Midbrain (tissue), 1 donor: ENCODE measurements at regions not wholly inside any gene's neighbourhood (a gene's known extent, or its start where the extent isn't known, plus 50 kb on each side); places are given as distances from the start of the nearest gene placed in this dataset.
A peak's percentile ranks its signal among the peaks of the same experiment; 100 is the strongest.
"Not testable (repeated sequence)": the region's sequence is repeated elsewhere in the genome, so short reads cannot be mapped to it uniquely, and the experiment has no call there.

Source experiments
- DNase-seq: peaks from one replicate; lab custom pipeline; 2025; lab: John Stamatoyannopoulos, UW

DNA sequence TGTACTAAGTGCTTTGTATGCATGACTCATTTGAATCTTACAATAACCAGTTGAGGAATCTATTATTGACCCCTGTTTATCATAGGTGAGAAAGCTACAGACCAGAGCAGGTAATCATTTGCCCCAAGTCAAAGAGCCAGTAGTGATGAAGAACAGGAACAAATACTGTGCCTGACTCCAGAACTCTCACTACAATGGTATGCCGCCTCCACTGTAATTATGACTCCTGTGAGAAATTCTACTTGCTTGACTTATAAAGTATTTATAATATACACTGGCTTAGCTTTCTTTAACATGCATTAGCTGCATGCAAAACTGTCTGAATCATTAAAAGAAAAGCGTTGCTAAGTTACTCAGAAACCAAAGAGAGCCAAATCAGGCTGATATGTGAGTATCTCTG, 92.6 kb downstream of the ZNF281 start:
- no peak for DNase-seq

DNA sequence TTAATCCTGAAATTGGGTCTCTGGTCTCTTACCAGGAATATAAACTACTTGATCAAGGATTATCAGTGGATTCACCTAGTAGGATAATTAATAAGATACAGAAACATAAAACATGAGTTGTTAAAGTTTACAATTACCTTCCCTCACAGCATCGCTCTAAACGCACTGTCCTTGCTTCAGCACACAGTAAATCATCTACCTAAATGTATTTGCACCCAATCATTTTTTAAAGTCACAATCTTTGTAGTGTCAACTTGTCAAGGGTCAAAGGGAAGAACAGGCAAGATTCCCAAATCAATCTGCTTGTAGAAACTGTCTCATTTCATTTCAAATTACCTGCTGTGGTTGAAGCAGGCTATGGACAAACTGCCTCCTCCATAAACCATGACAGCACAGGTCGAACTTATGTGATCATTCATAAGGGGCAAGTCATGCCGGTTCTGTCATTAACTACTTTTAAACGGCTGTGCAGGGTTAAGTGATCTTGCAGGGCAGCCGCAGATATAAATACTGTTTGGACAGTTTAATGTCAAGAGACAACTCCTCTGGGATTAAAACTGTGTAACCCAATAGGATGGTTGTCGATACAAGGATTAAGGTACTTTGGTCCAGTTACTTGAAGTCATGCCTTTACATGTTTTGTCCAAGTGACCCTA, 93.6 kb downstream of the ZNF281 start:
- no peak for DNase-seq

- DNase-seq, result no peak
Measured at GRCh38 chr1:200314085-200314750, 95.6 kb downstream of the ZNF281 start.

GRCh38 chr1:200311256-200311655, 98.6 kb downstream of the ZNF281 start:
- DNase-seq, result no peak

DNA sequence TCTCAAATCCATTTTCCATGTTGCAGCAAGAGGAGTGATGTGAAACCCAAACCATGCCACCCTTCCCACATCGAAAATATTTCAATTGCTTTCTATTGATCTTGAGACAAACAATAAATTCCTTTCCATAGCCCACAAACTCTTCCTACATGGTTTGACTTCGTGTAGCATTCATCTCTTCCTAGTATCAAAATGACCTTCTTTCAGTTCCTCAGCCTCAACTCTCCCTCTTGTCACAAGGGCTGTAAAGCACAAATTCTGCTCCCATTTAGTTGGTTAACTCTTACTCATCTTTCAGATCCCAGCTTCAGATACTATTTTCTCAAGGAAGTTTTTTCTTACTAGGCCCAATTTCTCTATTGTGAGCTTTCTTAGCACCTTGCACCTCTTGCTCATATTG, 99.0 kb downstream of the ZNF281 start:
- no peak for DNase-seq

DNA sequence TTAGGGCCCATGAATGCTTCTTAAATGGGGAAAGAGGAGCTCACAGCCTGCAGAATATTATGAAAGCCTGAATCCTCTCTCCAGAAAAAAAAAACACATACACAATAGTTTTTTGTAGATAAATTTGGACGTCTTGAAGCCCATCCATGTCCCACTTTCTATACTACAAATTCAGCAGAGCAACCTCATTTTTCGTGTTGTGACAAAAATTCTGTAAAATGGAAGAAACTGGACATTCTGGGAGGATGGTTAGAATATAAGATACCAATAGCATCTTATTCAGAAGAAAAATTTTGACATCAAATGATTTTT, 102.1 kb downstream of the ZNF281 start:
- DNase-seq, result no peak

DNA sequence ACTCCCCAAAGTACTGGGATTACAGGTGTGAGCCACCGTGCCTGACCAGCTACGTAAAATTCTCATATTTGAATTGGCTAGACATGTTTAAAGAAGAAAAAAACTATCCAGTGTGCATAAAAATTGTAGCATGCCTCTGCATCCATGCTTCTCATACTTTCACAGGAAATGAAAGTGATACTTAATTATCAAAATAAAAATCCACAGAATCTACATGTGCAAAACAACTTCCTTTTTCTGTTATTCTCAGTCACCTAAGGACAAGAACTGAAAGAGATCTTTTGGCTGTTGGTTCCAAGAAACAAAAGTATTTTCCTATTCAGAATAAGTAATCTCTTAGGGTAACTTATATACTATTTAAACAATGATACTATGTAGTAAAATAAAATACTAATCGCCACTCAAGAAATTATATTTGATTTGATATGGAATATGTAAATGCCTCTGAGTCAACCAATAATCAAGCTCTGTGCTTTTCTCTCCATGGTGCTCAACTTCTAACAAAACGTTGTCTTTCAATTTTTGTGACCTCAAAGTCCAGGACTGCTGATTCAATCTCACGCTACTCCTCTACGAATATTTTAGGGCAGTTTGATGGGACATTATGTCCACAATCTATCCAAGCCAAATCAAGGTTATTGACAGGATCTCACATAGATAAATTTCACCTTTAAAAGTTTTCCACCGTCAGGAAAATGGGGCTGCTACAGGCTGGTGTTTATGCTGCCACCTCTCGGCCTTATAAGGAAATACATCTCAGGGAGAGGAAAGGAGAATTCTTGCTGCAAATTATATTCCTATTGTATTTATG, 102.7 kb downstream of the ZNF281 start:
- peak; percentile 43 for DNase-seq

DNA sequence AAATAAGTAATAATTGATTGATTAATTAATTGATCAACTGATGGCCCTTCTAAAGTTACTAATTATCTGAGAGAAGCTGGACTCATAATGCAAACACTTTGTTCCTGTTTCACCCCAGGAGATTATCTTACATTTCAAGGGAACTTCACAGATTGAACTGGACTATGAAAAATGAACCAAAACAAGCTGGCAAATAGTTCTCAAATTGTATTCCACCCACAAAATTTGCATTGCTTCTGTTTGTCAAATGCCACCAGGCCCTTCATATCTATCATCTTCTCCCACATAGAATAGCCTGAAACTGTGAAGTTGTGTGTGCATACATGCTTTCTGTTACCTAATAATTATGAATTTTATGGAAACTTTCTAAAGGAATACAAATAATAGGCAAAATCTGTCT, 104.0 kb downstream of the ZNF281 start:
- no peak for DNase-seq

DNA sequence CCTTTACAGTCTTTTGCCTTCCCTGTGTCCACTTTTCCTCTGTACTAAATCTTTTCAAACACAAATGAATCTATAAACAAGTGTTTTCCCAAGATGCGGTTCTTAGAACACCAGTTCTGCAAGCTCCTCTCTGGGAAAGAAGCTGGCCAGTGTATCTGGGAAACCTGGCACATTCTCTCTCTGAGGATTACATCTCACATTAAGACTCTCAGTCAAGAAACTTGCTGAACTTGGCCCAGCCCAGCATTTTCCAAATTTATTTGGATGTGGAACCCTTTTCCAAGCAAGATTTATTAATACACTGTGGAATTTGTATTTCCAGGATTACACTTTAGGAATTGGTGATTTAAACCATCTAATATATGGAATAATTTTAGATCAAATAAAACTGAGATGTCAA, 105.7 kb downstream of the ZNF281 start:
- DNase-seq, result peak; percentile 17

- DNase-seq, result peak; percentile 58
Measured at GRCh38 chr1:200302921-200303290, 106.9 kb downstream of the ZNF281 start.

DNA sequence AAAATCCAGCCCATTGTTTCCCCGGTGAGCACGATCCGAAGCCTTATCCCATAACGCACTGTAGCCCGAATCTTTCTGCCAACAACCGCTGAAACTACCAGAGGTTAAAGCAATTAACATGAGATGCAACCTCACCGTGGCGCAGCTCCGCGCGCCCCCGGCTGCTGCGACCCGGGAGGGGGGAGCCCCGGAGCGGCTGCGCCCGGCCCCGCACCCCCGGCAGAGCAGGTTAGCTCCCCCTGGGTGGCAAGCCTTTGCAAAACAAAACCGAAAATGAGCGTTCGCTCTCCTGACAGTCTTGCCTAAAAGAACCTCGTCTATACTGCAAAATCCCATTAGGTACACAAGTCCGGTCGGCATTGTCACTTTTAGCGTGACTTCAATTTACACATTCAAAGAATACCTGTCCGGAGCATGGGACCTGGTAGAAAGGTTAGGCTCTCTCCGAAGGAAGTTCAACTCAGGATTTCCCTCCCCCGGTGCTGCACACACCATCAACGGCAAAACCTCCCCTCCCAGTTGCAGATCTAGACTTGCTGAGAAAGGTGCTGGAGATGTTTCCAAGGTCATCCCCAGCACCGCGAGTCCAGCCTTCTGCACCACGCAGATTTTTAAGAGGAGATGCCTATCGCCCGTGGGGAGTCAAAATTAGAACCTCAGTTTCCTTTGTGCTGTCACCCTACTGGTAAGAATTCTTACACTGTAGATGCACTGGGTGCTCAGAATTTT, 107.5 kb downstream of the ZNF281 start:
- DNase-seq, result peak; percentile 47

- no peak for DNase-seq
Measured at GRCh38 chr1:200301152-200301551, 108.7 kb downstream of the ZNF281 start.

DNA sequence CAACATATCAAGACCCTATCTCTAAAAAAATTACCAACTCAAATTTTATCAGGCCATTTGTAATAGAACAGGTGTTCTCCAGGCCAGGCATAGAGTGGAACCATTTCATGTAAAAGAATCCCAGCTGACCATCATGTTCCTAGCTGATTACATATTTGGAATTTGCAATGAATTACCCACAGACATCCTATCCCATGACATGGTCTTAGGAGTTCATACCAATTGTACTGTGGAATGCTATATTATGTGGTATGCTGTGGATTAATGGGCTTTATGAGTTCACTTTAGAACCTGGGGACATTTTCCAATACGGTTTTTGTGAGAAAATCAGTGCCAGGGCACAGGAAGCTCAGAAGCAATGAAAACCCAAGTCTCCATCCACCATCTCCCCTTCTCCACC, 110.3 kb downstream of the ZNF281 start:
- no peak for DNase-seq

DNA sequence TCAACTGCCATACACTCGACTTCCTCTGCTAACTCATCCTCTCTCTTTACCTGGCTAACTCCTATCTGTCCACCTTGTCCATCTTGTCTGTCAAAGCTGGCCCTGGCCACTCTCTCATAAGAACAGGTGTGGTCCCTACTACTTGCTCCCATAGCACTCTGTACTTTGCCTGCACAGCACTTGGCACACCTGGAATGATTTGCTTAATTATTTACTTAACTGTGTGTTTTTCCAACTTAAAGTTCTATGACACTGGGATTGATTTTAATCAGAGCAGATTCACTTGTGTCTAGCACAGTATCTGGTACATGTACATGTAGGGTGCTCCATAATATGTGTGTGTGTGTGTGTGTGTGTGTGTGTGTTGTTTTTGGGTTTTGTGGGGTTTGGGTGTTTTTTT, 111.6 kb downstream of the ZNF281 start:
- no peak for DNase-seq

GRCh38 chr1:200296091-200296661, 113.7 kb downstream of the ZNF281 start:
- DNase-seq, result no peak

GRCh38 chr1:200294241-200294640, 115.6 kb downstream of the ZNF281 start:
- DNase-seq, result no peak

DNA sequence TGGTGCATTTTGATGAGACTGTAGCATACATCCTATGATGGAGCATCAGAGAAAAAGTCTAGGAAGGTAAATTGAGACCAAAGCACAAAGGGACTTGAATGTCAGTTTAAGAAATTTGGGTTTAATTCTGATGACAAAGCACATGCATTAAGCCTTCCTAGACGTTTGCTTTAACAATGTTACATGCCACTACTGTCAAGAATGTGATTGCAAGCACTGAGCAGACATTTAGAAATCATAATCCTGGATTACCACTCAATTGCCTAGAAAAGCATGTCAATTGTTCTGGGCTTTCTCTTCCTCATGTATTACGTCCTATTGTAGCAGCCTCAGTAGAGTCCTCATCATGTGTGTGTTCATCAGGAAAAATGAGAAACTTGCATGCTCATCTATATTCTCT, 117.1 kb downstream of the ZNF281 start:
- DNase-seq, result no peak

DNA sequence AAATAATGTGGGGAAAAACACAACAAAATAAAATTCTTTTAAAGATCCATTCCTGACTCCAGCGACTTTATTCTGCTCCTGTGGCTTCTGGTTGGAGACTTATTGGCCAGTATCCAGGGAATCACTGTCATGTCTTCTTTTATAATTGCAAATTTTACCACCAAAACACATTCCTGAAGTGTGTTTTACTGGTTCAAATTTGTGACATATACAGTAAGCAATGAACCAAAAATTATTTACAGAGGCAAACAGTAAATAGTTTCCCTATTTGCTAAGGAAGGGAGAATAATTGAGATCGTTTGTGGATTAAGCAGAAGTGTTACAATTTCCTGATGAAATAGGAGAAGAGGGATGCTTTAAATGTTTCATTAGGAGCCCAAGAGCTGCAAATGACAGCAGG, 118.7 kb downstream of the ZNF281 start:
- no peak for DNase-seq

DNA sequence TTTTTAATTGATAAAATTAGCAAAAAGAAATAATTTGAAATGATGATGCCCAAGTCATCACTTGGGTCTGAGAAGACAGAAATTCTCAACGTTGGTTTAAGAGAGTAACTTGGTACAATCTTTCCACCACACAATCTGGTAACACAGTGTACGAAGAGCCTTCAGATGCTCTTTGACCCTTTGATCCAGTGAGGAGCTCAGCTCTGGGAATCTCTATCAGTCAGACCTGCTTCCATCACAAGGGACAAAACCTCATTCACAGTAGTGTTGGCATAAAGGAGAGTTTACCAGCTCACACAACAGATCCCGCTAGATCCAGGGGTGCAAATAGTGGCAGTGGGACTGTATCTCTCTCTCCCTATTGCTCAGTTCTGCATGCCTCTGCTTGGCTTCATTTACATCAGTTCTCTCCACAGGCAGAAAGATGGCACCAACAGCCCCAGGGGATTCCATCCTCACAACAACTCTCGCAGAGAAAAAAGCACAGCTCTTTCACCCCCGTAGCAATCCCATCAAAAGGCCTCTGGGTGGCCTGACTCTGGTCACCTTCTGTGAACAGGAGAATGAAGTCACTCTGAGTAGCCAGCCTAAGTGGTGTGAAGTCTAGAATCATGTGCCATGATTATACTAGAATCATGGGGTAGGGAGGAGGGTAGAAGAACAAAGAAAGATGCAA, 119.7 kb downstream of the ZNF281 start:
- DNase-seq, result peak; percentile 9

DNA sequence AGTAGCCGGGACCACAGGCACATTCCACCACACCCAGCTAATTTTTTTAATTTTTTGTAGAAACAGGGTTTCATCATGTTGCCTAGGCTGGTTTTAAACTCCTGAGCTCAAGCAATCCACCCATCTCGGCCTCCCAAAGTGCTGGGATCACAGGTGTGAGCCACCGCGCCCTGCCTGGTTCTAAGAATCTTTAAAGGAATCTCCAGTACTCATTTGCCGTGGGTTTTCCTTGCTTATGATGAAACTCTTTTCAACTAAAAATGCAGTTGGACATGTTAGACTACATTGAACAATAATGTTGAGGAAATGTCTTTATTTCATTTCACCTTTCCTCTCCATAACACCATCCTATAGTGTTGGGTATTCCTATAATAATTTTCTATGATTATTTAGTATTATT, 121.6 kb downstream of the ZNF281 start:
- DNase-seq, result no peak

DNA sequence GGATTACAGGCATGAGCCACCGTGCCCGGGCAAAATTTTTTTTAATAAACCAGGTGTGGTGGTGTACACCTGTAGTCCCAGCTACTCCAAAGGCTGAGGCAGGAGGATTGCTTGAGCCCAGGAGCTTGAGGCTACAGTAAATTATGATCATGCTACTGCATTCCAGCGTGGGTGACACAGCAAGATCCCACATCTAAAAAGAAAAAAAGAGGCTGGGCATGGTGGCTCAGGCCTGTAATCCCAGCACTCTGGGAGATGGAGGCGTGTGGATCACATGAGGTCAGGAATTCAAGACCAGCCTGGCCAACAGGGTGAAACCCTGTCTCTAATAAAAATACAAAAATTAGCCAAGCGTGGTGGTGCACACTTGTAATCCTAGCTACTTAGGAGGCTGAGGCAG, 125.6 kb downstream of the ZNF281 start:
- DNase-seq, result not testable (repeated sequence)
